Large intestine (tissue), 3 donors: ENCODE measurements at regions not wholly inside any gene's neighbourhood (a gene's known extent, or its start where the extent isn't known, plus 50 kb on each side); places are given as distances from the start of the nearest gene placed in this dataset.

Experiments
- DNase-seq, 2 donors: peaks; one replicate each; pipeline versions ENCODE4 v3.0.0 to v3.0.0-alpha.2; 2013
- H3K27ac ChIP-seq: one replicate; pipeline ENCODE4 v1.5.1; 2013; ENCODE audit warnings: low read length
- H3K27me3 ChIP-seq: 2 replicates; pipeline ENCODE4 v1.6.1; 2013; ENCODE audit warnings: low read length; ENCODE audit not compliant: control insufficient read depth, insufficient read depth
- H3K36me3 ChIP-seq: 2 replicates; pipeline ENCODE4 v1.6.1; 2013; ENCODE audit warnings: low read length; ENCODE audit not compliant: control insufficient read depth, insufficient read depth
- H3K4me1 ChIP-seq: one replicate; pipeline ENCODE4 v1.6.1; 2013; ENCODE audit warnings: low read length; ENCODE audit not compliant: control insufficient read depth, insufficient read depth
- H3K4me3 ChIP-seq: one replicate; pipeline ENCODE4 v1.5.1; 2013; ENCODE audit warnings: low read length
- H3K9me3 ChIP-seq: one replicate; pipeline ENCODE4 v1.6.1; 2013; ENCODE audit warnings: mild to moderate bottlenecking, low read depth, low read length, moderate library complexity; ENCODE audit not compliant: control insufficient read depth
- WGBS: methylation state at CpG from one replicate; pipeline ENCODE4 v1.1.5; 2013; ENCODE audit warnings: low lambda C conversion rate; ENCODE audit not compliant: insufficient coverage; 5-methylcytosine and 5-hydroxymethylcytosine counted together

DNA sequence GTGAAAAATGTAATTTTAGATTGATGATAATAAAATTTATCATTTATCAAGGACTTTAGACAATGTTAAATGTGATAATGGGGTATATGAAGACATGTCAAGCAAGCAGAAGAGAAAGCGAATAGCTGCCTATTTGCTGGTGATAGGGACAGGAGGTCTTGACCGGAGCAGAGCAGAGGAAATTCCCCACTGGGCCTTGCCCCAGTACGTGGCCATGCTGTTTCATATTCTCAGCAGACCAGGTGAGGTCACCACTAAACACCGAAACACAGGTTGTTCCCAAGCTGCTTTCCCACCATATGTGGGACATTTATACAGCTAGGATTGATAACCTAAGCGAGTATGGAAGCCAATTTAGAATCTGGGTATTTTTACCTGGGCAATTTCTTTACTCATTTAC, 1629.6 kb downstream of the FAM181B start:
- Histone ChIP-seq H3K27ac (no peak overlapping the region), H3K27me3 (no peaks in the 10 kb centered on the region), H3K9me3 (no peaks in the 10 kb centered on the region), H3K36me3 (no peaks in the 10 kb centered on the region), H3K4me3 (no peak overlapping the region), H3K4me1 (no peaks in the 10 kb centered on the region)
- no CpG with 5 or more reads among the region's 5 CpGs for WGBS
- no peak for DNase-seq

DNA sequence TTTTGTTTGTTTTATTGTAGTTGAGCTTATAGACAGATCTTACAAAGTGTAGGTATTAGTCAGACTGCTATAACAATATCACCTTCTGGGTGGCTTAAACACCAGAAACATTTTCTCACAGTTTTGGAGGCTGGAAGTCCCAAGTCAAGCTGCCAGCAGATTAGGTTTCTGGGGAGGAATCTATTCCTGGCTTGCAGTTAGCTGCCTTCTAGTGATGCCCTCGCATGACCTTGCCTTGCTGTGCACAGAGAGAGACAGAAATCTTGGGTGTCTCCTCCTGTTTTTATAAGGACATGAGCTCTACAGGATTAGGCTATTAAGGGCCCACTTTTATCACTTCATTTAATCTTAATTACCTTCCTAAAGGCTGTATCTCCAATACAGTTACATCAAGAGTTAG, 1635.2 kb downstream of the FAM181B start:
- H3K4me1 ChIP-seq = no peaks in the 10 kb centered on the region
- no peaks in the 10 kb centered on the region for H3K27me3 ChIP-seq
- H3K4me3 ChIP-seq = no peak overlapping the region
- DNase-seq = no peak
- H3K27ac ChIP-seq = no peak overlapping the region
- no CpG with 5 or more reads among the region's 1 CpG for WGBS
- H3K9me3 ChIP-seq = no peaks in the 10 kb centered on the region
- no peaks in the 10 kb centered on the region for H3K36me3 ChIP-seq

DNA sequence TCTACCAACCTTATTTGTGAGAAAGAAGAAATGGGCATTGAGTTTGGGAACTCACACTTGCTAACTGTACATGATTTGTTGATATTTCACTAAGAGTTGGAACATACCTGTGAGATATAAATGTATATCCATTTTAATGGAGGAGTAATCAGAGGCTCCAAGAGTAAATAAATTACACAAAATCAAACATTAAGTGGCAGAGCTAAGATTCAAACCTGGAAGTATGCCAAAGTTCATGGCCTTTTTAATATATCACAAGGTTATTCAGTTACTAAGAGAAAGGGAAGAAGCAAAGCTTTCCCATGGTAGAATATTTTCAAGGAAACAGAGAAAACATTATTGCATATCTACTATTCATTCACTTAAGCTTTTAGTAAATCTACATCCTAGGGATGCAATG, 1641.1 kb downstream of the FAM181B start:
- no peaks in the 10 kb centered on the region for H3K4me1 ChIP-seq
- H3K4me3 ChIP-seq = no peak overlapping the region
- no peak overlapping the region for H3K27ac ChIP-seq
- no peaks in the 10 kb centered on the region for H3K9me3 ChIP-seq
- no peak for DNase-seq
- no peaks in the 10 kb centered on the region for H3K27me3 ChIP-seq
- no peaks in the 10 kb centered on the region for H3K36me3 ChIP-seq

DNA sequence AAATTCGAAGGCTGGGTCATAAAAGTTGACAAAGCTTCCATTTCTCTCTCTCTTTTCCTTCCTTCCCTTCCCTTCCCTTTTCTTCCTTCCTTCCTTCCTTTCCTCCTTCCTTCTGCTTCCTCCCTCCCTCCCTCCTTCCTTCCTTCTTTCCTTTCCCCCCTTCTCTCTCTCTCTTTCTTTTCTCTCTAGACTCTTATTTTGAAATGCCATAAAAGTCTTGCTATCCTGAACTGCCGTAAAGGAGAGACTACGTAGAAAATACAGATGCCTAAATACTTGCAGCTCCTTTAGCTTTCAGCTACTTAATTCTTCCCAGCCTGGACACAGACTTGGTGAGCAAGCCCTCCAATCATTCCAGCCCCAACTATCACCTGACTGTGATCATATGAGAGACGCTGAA, 1644.4 kb downstream of the FAM181B start:
- Histone ChIP-seq H3K36me3 (no peaks in the 10 kb centered on the region), H3K4me3 (no peak overlapping the region), H3K27me3 (no peaks in the 10 kb centered on the region), H3K9me3 (no peaks in the 10 kb centered on the region), H3K4me1 (no peaks in the 10 kb centered on the region), H3K27ac (no peak overlapping the region)
- DNase-seq = no peak
- 83% methylated on average over 1 of the region's 4 CpGs for WGBS

DNA sequence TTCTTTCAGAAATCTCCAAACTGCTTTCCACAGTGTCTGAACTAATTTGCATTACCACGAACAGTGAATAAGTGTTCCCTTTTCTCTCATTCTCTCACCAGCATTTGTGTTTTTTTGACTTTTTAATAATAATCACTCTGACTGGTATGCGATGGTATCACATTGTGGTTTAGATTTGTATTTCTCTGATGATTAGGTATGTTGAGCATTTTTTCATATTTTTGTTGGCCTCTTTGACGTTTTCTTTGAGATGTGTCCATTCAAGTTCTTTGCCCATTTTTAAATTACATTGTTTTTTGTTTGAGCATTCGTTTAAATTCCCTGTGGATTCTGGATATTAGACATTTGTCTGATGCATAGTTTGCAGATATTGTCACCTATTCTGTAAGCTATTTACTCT, 1639.6 kb upstream of the TENM4 start:
- H3K9me3 ChIP-seq = no peaks in the 10 kb centered on the region
- 93% methylated on average over 4 of the region's 4 CpGs for WGBS
- no peak overlapping the region for H3K27ac ChIP-seq

DNA sequence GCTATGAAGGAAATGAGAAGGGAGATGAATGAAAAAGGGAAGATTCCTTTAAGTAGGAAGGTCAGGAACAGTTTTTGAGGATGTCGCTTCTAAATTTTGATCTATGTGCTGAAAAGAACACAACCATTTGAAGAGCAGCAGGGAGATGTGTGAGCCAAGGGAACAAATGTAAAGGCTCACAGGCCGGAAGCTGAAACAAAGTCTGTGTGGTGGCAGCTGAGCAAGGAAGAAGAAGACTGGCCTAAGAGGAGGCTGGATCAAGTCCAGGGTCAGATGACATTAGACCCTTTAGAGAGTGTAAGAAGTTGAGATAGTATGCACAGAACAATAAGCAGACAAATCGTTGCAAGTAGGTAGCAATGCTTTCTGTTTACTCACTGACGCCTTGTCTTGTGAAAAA, 1631.4 kb upstream of the TENM4 start:
- Histone ChIP-seq H3K9me3 (no peaks in the 10 kb centered on the region), H3K36me3 (no peaks in the 10 kb centered on the region), H3K4me1 (no peaks in the 10 kb centered on the region), H3K27me3 (no peaks in the 10 kb centered on the region), H3K27ac (no peak overlapping the region), H3K4me3 (no peak overlapping the region)
- WGBS = 94% methylated on average over 2 of the region's 4 CpGs
- DNase-seq = no peak

More for the DNA sequence above, 1639.6 kb upstream of the TENM4 start:
- Histone ChIP-seq H3K4me1 (no peaks in the 10 kb centered on the region), H3K36me3 (no peaks in the 10 kb centered on the region), H3K27me3 (no peaks in the 10 kb centered on the region), H3K4me3 (no peak overlapping the region)
- DNase-seq = no peak

DNA sequence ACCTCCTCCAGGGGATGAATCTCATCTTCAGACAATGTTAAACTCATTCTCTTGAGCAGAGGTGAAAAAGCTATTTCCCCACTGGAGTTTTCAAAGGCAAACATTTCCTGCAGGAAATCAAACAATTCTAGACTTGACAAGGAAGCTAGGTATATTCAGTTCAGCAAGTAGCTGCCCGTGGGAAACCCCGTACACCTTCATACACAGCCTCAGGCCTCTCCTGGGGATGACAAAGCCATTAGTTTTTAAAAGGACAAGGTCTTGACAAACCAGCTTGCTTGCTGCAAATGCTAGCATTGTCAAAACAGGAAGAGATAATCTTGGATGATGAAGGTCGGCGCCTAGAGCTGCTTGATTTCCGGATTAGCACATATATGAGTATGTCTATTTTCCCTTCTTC, 1630.8 kb upstream of the TENM4 start:
- Histone ChIP-seq H3K4me1 (no peaks in the 10 kb centered on the region), H3K4me3 (no peak overlapping the region), H3K9me3 (no peaks in the 10 kb centered on the region), H3K36me3 (no peaks in the 10 kb centered on the region), H3K27ac (no peak overlapping the region), H3K27me3 (no peaks in the 10 kb centered on the region)
- DNase-seq = no peak
- no CpG with 5 or more reads among the region's 5 CpGs for WGBS

DNA sequence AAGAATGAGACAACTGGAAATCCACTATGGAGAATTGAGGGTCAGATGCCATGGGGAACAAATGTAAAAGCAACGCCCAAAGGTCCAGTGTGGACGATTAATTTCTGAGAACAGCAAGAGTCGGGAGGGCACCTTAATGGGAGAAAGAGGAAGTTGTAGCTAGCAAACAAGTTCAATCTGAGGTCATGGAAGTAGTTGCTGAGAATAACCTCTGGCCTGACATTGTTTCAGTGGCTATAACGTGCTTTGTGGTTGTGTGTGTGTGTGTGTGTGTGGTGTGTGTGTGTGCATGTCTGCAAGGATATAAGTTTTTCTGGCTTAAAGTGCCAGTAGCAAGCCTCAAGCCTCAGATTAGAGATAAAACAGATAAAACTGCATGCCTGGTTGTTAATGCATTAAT, 1630.1 kb upstream of the TENM4 start:
- Histone ChIP-seq H3K4me1 (no peaks in the 10 kb centered on the region), H3K27ac (no peak overlapping the region), H3K36me3 (no peaks in the 10 kb centered on the region), H3K9me3 (no peaks in the 10 kb centered on the region), H3K4me3 (no peak overlapping the region), H3K27me3 (no peaks in the 10 kb centered on the region)
- DNase-seq = no peak
- WGBS = 60% methylated on average over 2 of the region's 4 CpGs

DNA sequence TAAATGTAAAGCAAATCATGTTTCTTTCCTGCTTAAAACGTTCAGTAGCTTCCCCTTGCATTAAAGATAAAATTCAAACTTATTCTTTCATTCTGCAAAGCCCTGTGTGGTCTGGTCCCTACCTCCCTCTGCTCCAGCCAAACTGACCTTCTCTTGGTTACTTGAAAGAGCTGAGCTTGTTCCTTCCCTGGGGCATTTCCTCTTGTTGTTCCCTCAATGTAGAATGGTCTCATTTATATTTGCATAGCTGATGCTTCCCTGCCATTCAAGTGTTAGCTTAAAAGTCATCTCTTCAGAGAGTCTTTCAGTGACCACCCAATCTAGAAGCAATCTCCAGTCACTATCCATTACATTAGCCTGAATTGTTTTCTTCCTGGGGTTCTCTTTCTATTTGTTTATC, 1618.5 kb upstream of the TENM4 start:
- WGBS = 67% methylated on average over 1 of the region's 1 CpG
- no peaks in the 10 kb centered on the region for H3K36me3 ChIP-seq

DNA sequence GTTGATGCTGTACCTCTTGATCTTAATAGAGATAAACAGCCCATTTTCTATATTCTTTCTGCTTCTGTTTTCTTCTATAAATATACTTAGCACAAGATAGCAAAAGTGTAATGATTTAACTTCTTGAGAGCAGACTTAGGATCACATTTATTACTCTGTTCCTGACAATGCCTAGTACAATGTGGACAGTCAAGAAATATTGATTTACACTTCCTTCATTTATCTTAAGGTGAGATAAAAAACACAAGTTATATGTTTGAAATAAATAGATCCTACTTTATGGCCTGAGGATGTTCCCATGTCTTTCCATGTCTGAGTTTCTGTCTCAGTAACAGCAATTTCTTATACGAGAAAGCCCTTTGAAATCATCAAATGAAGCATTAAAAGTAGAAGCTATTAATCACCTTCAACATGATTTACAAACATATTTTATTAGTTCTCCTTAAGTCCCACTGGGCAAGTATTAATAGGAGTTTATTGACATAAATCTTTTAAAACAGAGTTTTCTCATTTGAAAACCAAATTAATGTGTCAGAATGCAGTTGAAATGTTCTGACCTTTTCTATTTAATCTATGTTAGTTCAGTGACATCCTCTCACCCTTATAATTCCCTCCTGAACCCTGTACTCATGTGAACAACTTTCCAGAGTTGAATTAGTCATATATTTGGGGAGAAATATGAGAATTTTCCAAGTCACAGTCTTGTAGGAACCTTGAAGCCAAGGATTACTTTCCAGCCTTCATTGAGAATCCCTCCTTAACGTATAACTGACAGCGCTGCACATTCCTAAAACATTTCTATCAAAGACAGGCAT, 1611.7 kb upstream of the TENM4 start:
- H3K4me3 ChIP-seq = no peak overlapping the region
- no peaks in the 10 kb centered on the region for H3K27me3 ChIP-seq
- WGBS = 80% methylated on average over 3 of the region's 3 CpGs
- H3K36me3 ChIP-seq = no peaks in the 10 kb centered on the region
- no peaks in the 10 kb centered on the region for H3K9me3 ChIP-seq
- H3K4me1 ChIP-seq = no peaks in the 10 kb centered on the region
- H3K27ac ChIP-seq = no peak overlapping the region
- no peak for DNase-seq

More for the DNA sequence above, 1618.5 kb upstream of the TENM4 start:
- H3K27me3 ChIP-seq = no peaks in the 10 kb centered on the region
- DNase-seq = no peak
- H3K4me1 ChIP-seq = no peaks in the 10 kb centered on the region
- H3K27ac ChIP-seq = no peak overlapping the region
- no peak overlapping the region for H3K4me3 ChIP-seq
- no peaks in the 10 kb centered on the region for H3K9me3 ChIP-seq

DNA sequence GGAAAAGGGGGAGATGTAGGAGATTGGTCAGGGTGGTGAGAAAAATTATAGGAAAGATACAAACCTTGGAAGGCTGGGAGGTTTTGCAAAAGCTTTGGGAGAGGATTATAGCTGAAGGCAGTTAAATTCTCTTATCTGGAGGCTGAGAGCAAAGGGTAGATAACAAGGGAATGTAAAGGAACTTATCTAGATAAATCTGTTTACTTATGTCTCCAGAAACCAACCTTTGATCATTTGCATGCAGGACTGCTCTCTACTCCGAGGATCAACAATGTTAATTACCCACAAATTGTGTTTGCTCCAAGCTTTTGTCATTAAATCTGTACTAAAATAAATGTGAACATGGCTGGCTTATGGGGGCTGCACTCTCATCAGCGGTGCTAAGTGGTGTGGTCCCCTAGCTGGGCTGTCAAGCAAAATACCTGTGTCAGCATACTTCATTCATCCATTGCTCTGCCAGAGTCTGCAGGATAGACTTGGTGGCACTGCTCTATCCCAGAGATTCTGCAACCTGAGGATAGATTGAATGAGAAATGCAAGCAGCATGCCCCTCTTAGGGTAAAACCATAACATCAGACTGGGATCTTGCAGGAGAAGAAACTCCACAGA, 1599.2 kb upstream of the TENM4 start:
- peak in 1 of 2 donors; percentile 64 for DNase-seq
- no peak overlapping the region for H3K27ac ChIP-seq
- no peaks in the 10 kb centered on the region for H3K27me3 ChIP-seq
- H3K4me3 ChIP-seq = no peak overlapping the region
- H3K4me1 ChIP-seq = peaks cover 25% of the 10 kb centered on the region
- H3K36me3 ChIP-seq = no peaks in the 10 kb centered on the region
- WGBS = no CpG with 5 or more reads among the region's 2 CpGs
- H3K9me3 ChIP-seq = peaks cover 22% of the 10 kb centered on the region
